ENCODE measurements at regions not wholly inside any gene's neighbourhood (a gene's known extent, or its start where the extent isn't known, plus 50 kb on each side); places are given as distances from the start of the nearest gene placed in this dataset.

- CTCF ChIA-PET, result no interaction called here
- TF ChIP-seq SUZ12 (IDR thresholded peaks at IDR 0.05; ENCODE audit: unreplicated experiment) (no peak), SMAD5 (IDR thresholded peaks at IDR 0.05; ENCODE audit: low read depth) (no peak), SMAD1 (IDR thresholded peaks at IDR 0.05; ENCODE audit: low read depth, partially characterized antibody) (no peak), TAF1 (IDR thresholded peaks at IDR 0.05; ENCODE audit: borderline replicate concordance, low read depth, low read length) (no peak), MEF2A (IDR thresholded peaks at IDR 0.05; ENCODE audit: insufficient read depth, low read depth, low read length) (no peak), RELA (IDR thresholded peaks at IDR 0.05; ENCODE audit: borderline replicate concordance, partially characterized antibody) (no peak), TARDBP (IDR thresholded peaks at IDR 0.05; ENCODE audit: borderline replicate concordance) (no peak), YY1 (IDR thresholded peaks at IDR 0.05; ENCODE audit: low read depth, low read length) (no peak), MYC (IDR thresholded peaks at IDR 0.05; ENCODE audit: insufficient read depth, insufficient read length, insufficient replicate concordance, low read length, severe bottlenecking) (no peak), SKIL (IDR thresholded peaks at IDR 0.05; ENCODE audit: low read depth, poor library complexity, severe bottlenecking) (no peak), RBBP5 (conservative IDR thresholded peaks at IDR 0.05) (no peak), NR2C2 (IDR thresholded peaks at IDR 0.05; ENCODE audit: borderline replicate concordance, control insufficient read depth, insufficient read length, low read depth) (no peak), CBFB (IDR thresholded peaks at IDR 0.05; ENCODE audit: low read depth) (no peak), BCL11A (IDR thresholded peaks at IDR 0.05; ENCODE audit: low read depth, low read length) (no peak), E2F8 (IDR thresholded peaks at IDR 0.05; ENCODE audit: low read depth, partially characterized antibody) (no peak)
- Histone ChIP-seq H3K9me3 (replicated peaks; ENCODE audit: control insufficient read depth, insufficient read depth, low read length) (no peaks in the 10 kb centered on the region), H3K79me2 (ENCODE audit: control insufficient read depth, insufficient read depth, low read length) (no peaks in the 10 kb centered on the region), H3K36me3 (ENCODE audit: control insufficient read depth in 2 of 2, insufficient read depth in 2 of 2, low read length in 1 of 2) (no peaks in the 10 kb centered on the region), H3K27ac (ENCODE audit: control insufficient read depth, insufficient read depth) (no peak overlapping the region), H4K20me1 (ENCODE audit: control insufficient read depth, insufficient read depth) (no peaks in the 10 kb centered on the region), H2AFZ (ENCODE audit: control insufficient read depth, low read depth, low read length) (no peak overlapping the region), H3K4me1 (ENCODE audit: control insufficient read depth, insufficient read depth, low read length) (no peaks in the 10 kb centered on the region), H3K4me2 (ENCODE audit: control insufficient read depth, insufficient read depth) (no peak overlapping the region), H3K9ac (ENCODE audit: control insufficient read depth, insufficient read depth, low read length) (no peak overlapping the region), H3K27me3 (replicated peaks in 1 of 2; ENCODE audit: control insufficient read depth in 2 of 2, insufficient read depth in 2 of 2, low read length in 1 of 2) (no peaks in the 10 kb centered on the region), H3K4me3 (no peak overlapping the region)
- RAD21 ChIA-PET (ENCODE audit: unreplicated experiment), result interaction anchor here (0.5 kb wide), 1 partner anchor 1326 kb away, joined by 3 read pairs; no protein-coding TSS in a partner anchor
- WGBS (ENCODE audit: insufficient coverage, insufficient replicate concordance, low lambda C conversion rate, missing lambda C conversion rate), result 58% methylated on average over 4 of the region's 4 CpGs
- no TSS peak for BruUV-seq (replicated peaks)
- in situ Hi-C loops (cut with MboI) (no loop called here), intact Hi-C loops (cut with micrococcal nuclease; ENCODE audit: unreplicated experiment) (no loop called here)
- FAIRE-seq, result no peak
- SMC1A ChIA-PET (ENCODE audit: uncharacterized antibody, unreplicated experiment), result interaction anchor here (1.2 kb wide), 1 partner anchor 10 kb away, joined by 4 read pairs; no protein-coding TSS in a partner anchor
- no peak for DNase-seq (ENCODE audit: low read depth, low spot score)
- no peak for ATAC-seq
- POLR2A ChIA-PET, result no interaction called here
These were observed 690.9 kb upstream of the TMEFF2 start for GRCh38 chr2:192885569-192886160.

Measured in GM12878 (cell line).